T-helper 1 cell (primary cell): ENCODE measurements at regions not wholly inside any gene's neighbourhood (a gene's known extent, or its start where the extent isn't known, plus 50 kb on each side); places are given as distances from the start of the nearest gene placed in this dataset.
"Not testable (repeated sequence)": the region's sequence is repeated elsewhere in the genome, so short reads cannot be mapped to it uniquely, and the experiment has no call there.

Experiments used
- DNase-seq, 5 donors: peaks; one replicate each; pipeline ENCODE4 v3.0.0-alpha.2; 2012 to 2020

- no peak for DNase-seq
Measured at GRCh38 chr9:15372455-15372854, 50.2 kb upstream of the SNAPC3 start.

GRCh38 chr9:15371448-15371845 lies 51.2 kb upstream of the SNAPC3 start:
- no peak for DNase-seq

GRCh38 chr9:15370466-15371447 lies 51.9 kb upstream of the SNAPC3 start:
- DNase-seq, result no peak

DNA sequence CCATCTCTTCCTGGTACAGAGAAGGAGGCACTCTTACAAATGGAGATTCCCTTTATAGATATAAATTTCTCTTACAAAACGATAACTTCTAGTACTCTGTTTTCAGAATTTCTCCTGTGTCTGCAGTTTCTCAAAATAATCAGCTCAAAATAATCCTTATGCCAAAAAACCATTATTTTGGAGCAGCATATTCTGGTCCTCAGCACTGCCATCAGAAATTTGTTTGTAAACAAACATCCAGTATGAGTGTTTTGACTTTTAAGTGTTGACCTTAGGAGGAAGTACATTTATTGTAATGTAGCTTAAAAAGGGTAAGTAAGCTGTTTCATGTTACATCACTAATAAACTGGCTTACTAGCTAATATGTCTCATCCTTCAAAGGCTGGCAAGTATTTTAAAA lies 52.8 kb upstream of the SNAPC3 start:
- no peak for DNase-seq

GRCh38 chr9:15369238-15369637 lies 53.4 kb upstream of the SNAPC3 start:
- DNase-seq, result no peak

- DNase-seq, result not testable (repeated sequence)
Measured at GRCh38 chr9:15364975-15365553, 57.6 kb upstream of the SNAPC3 start.

DNA sequence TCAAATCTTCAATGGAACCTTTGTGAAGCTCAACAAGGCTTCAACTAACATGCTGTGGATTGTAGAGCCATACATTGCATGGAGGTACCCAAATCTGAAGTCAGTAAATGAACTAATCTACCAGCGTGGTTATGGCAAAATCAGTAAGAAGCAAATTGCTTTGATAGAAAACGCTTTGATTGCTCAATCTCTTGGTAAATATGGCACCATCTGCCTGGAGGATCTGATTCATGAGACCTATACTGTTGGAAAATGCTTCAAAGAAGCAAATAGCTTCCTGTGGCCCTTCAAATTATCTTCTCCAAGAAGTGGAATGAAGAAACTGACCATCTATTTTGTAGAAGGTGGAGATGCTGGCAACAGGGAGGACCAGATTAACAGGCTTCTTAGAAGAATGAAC lies 54.7 kb upstream of the TTC39B start:
- DNase-seq, result no peak

DNA sequence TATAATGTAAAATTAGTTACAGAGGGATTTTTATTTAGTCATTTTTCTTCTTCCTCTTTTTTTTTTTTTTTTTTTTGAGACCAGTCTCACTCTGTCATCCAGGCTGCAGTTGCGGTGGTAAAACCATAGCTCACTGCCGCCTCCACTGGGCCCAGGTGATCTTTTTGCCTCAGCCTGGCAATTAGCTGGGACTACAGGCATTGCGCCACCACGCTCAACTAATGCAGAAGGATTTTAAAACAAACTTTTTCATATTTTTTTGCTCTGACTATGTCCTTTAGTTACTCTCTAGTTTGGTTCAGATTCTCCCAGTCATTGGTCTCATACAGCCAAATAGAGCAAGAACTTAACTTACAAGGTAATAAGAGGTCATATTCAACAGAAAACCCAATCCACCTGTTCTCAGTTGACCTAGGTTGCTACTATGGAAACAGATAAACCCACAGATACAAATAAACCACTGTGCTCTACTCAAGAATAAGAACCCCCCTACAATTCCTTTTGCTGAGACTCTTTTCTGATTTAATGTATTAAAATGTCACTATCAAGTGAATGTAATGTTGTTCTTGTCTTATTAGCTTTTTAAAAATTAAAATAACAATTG lies 50.1 kb upstream of the TTC39B start:
- DNase-seq, result peak in 2 of 5 donors; percentile 19 to 32
